MV-4-11 (cell line): ENCODE measurements at regions not wholly inside any gene's neighbourhood (a gene's known extent, or its start where the extent isn't known, plus 50 kb on each side); places are given as distances from the start of the nearest gene placed in this dataset.
"Not testable (repeated sequence)": the region's sequence is repeated elsewhere in the genome, so short reads cannot be mapped to it uniquely, and the experiment has no call there.

Source experiments
- DNase-seq: peaks from one replicate; lab custom pipeline; 2025; lab: John Stamatoyannopoulos, UW

- DNase-seq, result not testable (repeated sequence)
Observed at GRCh38 chr20:25987928-25988560, 291.4 kb upstream of the ZNF337 start.

- no peak for DNase-seq
Observed at GRCh38 chr20:25987073-25987927, 290.6 kb upstream of the ZNF337 start.

GRCh38 chr20:25985597-25985996, 288.9 kb upstream of the ZNF337 start:
- DNase-seq, result no peak

- no peak for DNase-seq
Observed at GRCh38 chr20:25984933-25985332, 288.3 kb upstream of the ZNF337 start.

GRCh38 chr20:25982701-25983100, 286.0 kb upstream of the ZNF337 start:
- not testable (repeated sequence) for DNase-seq

- not testable (repeated sequence) for DNase-seq
Observed at GRCh38 chr20:25978450-25979190, 282.0 kb upstream of the ZNF337 start.

- not testable (repeated sequence) for DNase-seq
Observed at GRCh38 chr20:25975816-25976215, 279.2 kb upstream of the ZNF337 start.

- not testable (repeated sequence) for DNase-seq
Observed at GRCh38 chr20:25965203-25965602, 268.6 kb upstream of the ZNF337 start.

GRCh38 chr20:25953876-25954275, 257.2 kb upstream of the ZNF337 start:
- not testable (repeated sequence) for DNase-seq

GRCh38 chr20:25935230-25935629, 238.6 kb upstream of the ZNF337 start:
- not testable (repeated sequence) for DNase-seq

GRCh38 chr20:25932806-25933205, 236.2 kb upstream of the ZNF337 start:
- DNase-seq, result not testable (repeated sequence)

GRCh38 chr20:25932170-25932569, 235.5 kb upstream of the ZNF337 start:
- DNase-seq, result not testable (repeated sequence)

GRCh38 chr20:25902321-25902720, 205.7 kb upstream of the ZNF337 start:
- DNase-seq, result not testable (repeated sequence)

- not testable (repeated sequence) for DNase-seq
Observed at GRCh38 chr20:25898663-25899062, 202.0 kb upstream of the ZNF337 start.

- DNase-seq, result not testable (repeated sequence)
Observed at GRCh38 chr20:25879096-25879495, 182.4 kb upstream of the ZNF337 start.

- DNase-seq, result not testable (repeated sequence)
Observed at GRCh38 chr20:25868650-25868979, 172.0 kb upstream of the ZNF337 start.

- DNase-seq, result no peak
Observed at GRCh38 chr20:25867776-25868649, 171.4 kb upstream of the ZNF337 start.

- DNase-seq, result not testable (repeated sequence)
Observed at GRCh38 chr20:25867015-25867775, 170.5 kb upstream of the ZNF337 start.

GRCh38 chr20:25865715-25866656, 169.3 kb upstream of the ZNF337 start:
- peak; percentile 62 for DNase-seq
